ENCODE measurements at regions not wholly inside any gene's neighbourhood (a gene's known extent, or its start where the extent isn't known, plus 50 kb on each side); places are given as distances from the start of the nearest gene placed in this dataset.

- intact Hi-C loops (cut with micrococcal nuclease; ENCODE audit: unreplicated experiment) = no loop called here
- no TSS peak for BruUV-seq (replicated peaks)
- Histone ChIP-seq H3K9me3 (ENCODE audit: low read length) (no peaks in the 10 kb centered on the region), H4K20me1 (ENCODE audit: insufficient read depth, low read length) (no peaks in the 10 kb centered on the region), H3K27ac (ENCODE audit: low read depth, low read length, poor library complexity, severe bottlenecking) (no peak overlapping the region), H3K79me2 (ENCODE audit: insufficient read depth, low read depth, low read length) (no peaks in the 10 kb centered on the region), H3K9me2 (ENCODE audit: insufficient read depth, low read length) (no peaks in the 10 kb centered on the region; the same call in 1 of the 2 replicates), H3K4me3 (ENCODE audit: low read depth, low read length, poor library complexity, severe bottlenecking) (no peak overlapping the region), H3K4me1 (ENCODE audit: insufficient read depth, low read length, poor library complexity, severe bottlenecking) (no peaks in the 10 kb centered on the region), H3K36me3 (ENCODE audit: insufficient read depth, low read length) (no peaks in the 10 kb centered on the region), H3K4me2 (ENCODE audit: low read length) (no peak overlapping the region), H2AFZ (ENCODE audit: low read length) (no peak overlapping the region)
- POLR2A ChIA-PET = interaction anchor here (0.8 kb wide), 1 partner anchor 12 kb away, joined by 3 read pairs; no protein-coding TSS in a partner anchor
- TF ChIP-seq CTCF (conservative IDR thresholded peaks at IDR 0.05; ENCODE audit: low read length) (no peak), EZH2phosphoT487 (IDR thresholded peaks at IDR 0.05; ENCODE audit: borderline replicate concordance, low read depth, low read length) (no peak)
- CTCF ChIA-PET (ENCODE audit: unreplicated experiment) = interaction anchor here (0.6 kb wide), 1 partner anchor 11 kb away, joined by 4 read pairs; no protein-coding TSS in a partner anchor
- DNase-seq (ENCODE audit: low spot score) = no peak
Observed at GRCh38 chr5:125429498-125429897, 683.1 kb upstream of the ZNF608 start.

GRCh38 chr5:125433457-125433856 lies 687.0 kb upstream of the ZNF608 start:
- BruUV-seq (replicated peaks) = no TSS peak

More at GRCh38 chr5:125433457-125433856, 687.0 kb upstream of the ZNF608 start:
- H3K4me2 ChIP-seq (ENCODE audit: low read length) = no peak overlapping the region
- ChIA-PET POLR2A (interaction anchor here (0.6 kb wide), 1 partner anchor 232 kb away, joined by 4 read pairs; no protein-coding TSS in a partner anchor), CTCF (ENCODE audit: unreplicated experiment) (no interaction called here)
- no peak overlapping the region for H3K4me3 ChIP-seq (ENCODE audit: low read depth, low read length, poor library complexity, severe bottlenecking)
- TF ChIP-seq CTCF (conservative IDR thresholded peaks at IDR 0.05; ENCODE audit: low read length) (no peak), EZH2phosphoT487 (IDR thresholded peaks at IDR 0.05; ENCODE audit: borderline replicate concordance, low read depth, low read length) (no peak)
- no peaks in the 10 kb centered on the region for H3K36me3 ChIP-seq (ENCODE audit: insufficient read depth, low read length)
- no peaks in the 10 kb centered on the region for H4K20me1 ChIP-seq (ENCODE audit: insufficient read depth, low read length)
- no peak overlapping the region for H3K27ac ChIP-seq (ENCODE audit: low read depth, low read length, poor library complexity, severe bottlenecking)
- DNase-seq (ENCODE audit: low spot score) = no peak
- no peaks in the 10 kb centered on the region for H3K9me3 ChIP-seq (ENCODE audit: low read length)
- H3K4me1 ChIP-seq (ENCODE audit: insufficient read depth, low read length, poor library complexity, severe bottlenecking) = no peaks in the 10 kb centered on the region
- intact Hi-C loops (cut with micrococcal nuclease; ENCODE audit: unreplicated experiment) = no loop called here
- no peak overlapping the region for H2AFZ ChIP-seq (ENCODE audit: low read length)
- no peaks in the 10 kb centered on the region; the same call in 1 of the 2 replicates for H3K9me2 ChIP-seq (ENCODE audit: insufficient read depth, low read length)
- H3K79me2 ChIP-seq (ENCODE audit: insufficient read depth, low read depth, low read length) = no peaks in the 10 kb centered on the region
